ENCODE measurements at regions not wholly inside any gene's neighbourhood (a gene's known extent, or its start where the extent isn't known, plus 50 kb on each side); places are given as distances from the start of the nearest gene placed in this dataset.

DNA sequence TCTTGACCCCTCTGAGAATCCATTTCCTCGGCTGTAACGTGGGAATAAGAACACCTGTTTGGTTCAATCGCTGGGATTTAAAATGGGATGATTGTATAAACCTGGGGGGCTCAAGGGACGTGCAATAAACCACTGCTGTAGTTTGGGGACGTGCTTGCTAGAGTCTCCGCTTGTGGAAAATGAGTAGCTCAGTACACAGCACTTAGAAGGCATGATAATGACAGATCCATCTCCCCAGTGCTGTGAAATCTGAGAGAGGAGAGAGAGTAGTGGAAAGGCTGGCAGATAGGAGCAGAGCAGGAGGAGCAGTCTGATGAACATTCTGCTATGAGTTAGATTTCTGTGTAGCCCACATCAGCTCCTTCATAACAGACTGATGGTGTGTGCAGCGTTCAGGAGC lies 256.5 kb downstream of the MN1 start:
- DNase-seq = no peak

DNA sequence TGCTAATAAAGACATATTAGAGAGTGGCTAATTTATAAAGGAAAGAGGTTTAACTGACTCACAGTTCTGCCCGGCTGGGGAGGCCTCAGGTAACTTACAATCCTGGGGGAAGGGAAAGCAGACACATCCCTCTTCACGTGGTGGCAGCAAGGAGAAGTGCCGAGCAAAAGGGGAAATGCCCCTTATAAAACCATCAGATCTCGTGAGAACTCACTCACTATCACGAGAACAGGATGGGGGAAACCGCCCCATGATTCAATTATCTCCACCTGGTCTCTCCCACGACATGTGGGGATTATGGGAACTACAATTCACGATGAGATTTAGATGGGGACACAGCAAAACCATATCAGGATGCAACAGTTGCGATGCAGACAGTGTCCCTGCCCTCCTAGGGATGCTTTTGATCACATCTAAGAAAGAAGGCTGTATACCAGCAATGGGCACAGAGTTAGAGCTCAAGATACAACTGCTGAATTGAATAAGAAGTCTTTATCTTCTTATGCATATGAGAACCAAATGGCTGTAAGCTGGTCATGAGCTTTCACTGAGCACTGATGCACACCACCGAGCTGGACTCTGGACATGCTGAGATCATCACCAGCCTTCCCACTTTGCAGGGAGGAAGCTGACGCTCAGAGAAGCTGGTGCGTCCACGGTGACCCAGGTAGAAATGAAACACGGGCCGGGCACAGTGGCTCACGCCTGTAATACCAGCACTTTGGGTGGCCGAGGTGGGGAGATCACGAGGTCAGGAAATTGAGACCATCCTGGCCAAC lies 255.2 kb downstream of the MN1 start:
- DNase-seq = no peak

DNA sequence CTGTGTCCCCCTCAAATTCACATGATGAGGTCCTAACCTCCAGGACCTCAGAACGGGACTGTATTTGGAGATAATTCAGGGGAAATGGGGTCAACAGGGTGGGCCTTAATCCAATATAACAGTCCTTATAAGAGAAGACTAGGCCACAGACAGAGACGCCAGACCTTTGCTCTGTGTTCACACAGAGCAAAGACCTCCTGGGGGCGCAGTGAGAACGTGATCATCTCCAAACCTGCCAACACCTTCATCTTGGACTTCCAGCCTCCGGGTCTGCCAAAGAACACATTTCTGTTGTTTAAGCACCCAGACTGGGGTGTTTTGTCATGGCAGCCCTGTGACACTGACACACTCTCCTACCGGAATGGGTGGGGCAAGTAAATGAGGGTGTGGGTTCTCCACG lies 250.2 kb downstream of the MN1 start:
- no peak for DNase-seq

DNA sequence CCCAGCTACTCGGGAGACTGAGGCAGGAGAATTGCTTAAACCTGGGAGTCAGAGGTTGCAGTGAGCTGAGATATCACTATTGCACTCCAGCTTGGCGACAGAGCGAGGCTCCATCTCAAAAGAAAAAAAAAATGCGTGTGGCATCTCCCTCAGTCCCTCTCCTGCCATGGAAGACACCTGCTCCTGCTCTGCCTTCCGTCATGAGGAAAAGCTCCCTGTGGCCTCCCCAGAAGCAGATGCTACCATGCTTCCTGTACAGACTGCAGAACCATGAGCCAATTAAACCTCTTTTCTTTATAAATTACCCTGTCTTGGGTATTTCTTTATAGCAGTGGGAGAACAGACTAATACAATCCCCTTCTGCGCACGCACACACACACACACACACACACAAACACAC lies 249.4 kb downstream of the MN1 start:
- DNase-seq = no peak

DNA sequence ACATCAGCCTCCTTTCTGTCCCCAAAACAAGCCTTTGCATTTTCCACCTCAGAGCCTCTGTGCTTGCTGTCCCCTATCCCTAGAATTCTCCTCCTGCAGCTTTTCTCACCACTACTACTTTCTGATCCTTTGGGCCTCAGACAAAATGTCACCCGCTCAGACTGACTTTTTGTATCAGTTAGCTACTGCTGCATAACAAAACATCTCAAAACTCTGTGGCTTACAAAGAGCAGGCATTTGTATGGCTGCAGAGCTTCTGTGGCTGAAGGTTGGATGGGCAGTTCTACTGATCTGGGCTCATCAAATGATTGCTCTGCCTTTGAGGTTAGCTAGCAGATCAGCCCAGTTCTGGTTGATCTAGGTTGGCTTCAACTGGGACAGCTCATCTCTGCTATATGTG lies 248.7 kb downstream of the MN1 start:
- DNase-seq = no peak

DNA sequence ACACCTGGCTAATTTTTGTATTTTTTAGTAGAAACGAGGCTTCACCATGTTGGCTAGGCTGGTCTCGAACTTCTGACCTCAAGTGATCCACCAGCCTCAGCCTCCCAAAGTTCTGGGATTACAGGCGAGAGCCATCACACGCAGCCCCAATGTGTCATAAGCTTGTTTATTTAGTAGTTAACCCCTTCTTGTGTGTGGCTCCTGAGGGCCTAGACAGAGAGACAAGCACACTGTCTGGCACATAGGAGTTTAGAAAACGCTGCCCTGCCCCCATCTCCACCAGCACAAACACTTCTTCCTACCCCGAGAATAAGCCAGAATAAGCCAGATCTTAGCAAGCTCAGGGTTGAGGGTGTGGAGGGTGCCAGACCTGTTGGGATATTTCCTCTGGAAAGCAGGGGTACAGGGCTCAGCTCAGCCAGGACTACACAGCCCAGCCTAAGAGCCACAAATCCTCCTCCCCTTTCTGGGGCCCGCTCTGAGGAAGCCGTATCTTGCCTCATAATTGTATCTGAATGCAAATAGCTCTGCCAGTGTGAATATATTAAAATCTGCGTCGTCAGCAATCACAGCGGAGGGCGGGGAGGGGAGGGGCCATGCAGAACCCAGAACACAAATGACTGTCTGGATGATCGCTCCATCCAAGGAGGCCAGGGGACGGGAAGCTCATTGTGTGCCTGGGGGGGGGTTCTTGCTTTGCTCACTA lies 247.3 kb downstream of the MN1 start:
- DNase-seq = peak in 15 of 56 donors; percentile 3 to 50 (median 7)

DNA sequence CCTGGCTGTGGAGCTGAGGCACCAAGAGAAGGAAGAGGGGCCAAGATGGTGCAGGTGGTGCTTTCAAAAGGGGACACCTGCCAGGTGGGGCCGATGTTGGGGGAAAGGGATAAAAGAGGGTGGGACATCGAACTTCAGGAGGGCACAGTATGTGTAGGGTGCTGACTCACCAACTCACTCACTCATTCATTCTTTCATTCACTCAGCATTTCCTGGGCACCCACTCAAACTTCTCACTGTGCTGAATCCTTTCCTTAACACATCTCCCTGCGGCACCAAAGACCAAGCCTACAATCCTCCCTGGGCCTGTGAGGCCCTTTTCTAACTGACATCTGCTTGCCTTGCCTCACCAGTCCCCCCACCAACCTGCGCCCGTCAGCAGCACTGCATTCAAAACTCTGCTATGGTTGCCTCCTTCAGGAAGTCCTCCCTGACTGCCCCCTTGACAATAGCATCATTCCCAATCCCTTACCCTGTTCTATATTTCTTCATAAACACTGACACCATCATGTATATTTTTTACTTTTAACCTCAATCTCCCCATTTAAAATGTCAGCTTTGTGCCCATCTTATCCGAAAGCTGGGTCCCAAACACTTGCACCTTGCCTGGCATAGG lies 246.6 kb downstream of the MN1 start:
- DNase-seq = peak in 2 of 56 donors; percentile 3 to 5

DNA sequence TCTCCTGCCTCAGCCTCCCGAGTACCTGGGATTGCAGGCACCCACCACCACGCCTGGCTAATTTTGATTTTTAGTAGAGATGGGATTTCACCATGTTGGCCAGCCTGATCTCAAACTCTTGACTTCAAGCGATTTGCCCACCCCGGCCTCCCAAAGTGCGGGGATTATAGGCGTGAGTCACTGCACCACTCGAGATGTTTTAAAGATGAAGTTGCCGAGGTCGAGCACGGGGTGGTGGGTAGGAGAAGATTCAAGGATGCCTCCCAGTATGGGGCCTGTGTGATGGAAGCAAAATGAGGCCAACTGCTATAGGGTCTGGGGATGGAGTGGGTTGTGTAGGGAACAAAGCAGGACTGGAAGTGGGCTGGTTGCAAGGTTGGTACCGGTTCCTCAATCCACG lies 245.2 kb downstream of the MN1 start:
- no peak for DNase-seq

DNA sequence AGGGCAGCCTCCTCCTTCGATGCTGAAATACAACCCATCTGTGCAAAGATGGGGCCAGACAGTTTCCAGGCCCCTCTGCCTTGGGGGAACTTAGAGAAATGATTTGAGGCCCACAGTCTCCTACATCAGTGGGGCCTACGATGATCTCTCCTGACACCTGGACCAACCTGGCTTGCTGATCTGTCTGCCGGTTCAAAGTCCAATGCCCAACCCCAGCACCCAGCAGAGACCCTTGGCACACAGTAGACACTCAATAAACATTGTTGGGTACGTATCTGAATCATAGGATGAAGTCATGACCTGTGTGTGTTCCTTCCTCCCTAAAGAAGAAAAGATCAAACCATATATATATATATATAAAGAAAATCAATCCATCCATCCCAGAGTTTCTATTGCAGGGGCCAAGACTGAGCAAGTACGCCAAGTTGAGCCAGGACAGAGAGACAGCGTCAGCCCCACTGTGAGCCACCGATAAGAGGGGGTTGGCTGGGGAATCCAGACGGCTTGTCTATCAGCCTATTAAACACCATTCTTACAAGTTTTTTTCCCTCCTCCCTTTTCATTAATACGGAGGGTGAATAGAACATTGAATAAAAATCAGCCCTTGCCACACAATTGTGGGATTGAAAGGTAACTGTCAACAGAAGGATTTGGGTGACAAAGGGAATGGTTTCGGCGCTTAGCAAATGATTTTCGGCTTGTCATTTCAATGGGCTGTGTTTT lies 244.1 kb downstream of the MN1 start:
- no peak for DNase-seq

DNA sequence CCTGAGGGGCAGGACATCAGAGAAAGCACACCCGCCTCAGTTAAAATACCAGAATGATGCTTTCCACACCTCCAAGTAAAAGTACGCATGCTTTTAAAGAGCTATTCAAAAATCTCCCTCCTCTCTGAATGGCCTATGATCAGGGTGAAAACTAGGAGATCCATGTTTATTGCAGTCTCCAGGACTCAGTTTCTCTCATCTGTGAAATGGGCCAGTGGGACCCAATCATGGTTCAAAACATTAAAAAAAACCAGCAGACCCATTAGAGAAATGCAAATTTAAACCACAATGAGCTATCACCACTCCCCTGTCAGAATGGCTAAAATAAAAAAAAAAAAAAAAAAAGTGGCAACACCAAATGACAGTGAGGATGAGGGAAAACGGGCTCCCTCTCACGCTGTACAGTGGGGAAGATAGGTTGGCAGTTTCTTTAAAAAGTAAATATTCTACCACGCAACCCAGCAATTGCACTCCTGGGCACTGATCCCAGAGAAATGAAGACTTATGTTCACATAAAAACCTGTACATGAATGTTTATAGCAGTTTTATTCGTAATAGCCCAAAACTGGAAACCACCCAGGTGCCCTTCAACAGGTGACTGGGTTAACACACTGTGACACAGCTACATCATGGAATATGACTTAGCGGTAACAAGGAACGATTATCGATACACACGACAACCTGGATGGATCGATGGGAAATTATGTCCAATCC lies 242.7 kb downstream of the MN1 start:
- DNase-seq = no peak

DNA sequence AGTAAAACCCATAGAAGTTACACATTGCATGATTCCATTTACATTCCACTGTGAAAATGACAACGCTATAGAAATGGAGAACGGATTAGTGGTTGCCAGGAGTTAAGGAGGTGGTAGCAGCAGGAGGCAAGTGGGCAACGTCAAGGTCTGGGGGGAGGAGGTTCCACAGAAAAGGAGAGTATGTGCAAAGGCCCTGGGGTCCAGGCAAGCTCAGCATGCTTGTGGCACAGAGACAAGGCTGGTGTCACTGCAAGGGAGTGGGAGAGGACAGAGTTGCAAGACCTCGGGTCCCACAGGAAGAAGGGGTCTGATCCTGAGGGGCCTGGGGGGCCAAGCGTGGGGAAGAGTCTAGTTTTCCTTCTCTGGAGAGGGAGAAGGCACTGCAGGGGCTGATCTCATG lies 240.8 kb downstream of the MN1 start:
- no peak for DNase-seq

DNA sequence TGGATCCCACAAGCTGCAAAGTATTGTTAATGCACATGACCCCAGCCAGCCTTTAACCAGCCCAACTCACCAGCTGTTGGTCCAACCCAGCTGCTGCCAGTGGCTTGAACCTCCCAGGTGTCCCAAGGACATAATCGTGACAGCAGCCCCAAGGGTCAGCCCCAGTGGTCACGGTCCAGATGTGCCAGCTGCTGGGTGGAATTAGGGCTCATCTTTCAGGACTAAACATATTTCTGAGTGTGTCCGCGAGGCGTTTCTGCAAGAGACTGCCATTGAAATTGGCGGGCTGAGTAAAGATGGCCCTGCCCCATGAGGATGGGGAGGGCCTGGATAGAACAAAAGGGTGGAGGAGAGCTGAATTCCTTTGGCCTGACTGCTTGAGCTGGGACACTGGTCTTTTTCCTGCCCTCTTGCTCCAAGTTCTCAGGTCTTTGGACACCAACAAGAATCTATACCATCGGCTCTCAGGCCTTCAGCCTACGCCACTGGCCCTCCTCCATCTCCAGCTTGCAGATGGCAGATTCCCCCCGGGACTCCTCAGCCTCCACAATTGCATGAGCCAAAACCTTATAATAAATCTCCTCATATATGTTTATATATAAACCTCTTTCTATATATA lies 240.2 kb downstream of the MN1 start:
- no peak for DNase-seq

DNA sequence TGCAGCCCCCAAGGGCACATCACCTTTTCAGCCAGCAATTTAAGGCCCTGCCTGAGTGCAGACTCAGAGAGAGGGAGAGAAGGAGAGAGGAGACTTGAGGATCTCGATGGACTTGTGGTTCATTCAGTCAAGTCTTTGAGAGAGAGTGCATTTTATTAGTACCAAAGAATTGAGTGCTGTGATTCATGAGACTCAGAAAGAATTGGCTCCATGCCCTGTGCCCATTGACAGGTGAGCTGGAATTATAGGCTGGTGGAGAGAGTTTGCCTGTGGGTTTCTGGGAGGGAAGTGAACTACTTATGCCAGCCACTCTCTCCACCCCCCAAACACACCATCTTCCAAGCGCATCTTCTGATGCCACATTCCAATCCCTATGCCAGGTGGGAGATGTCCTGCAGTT lies 236.8 kb downstream of the MN1 start:
- DNase-seq = no peak

DNA sequence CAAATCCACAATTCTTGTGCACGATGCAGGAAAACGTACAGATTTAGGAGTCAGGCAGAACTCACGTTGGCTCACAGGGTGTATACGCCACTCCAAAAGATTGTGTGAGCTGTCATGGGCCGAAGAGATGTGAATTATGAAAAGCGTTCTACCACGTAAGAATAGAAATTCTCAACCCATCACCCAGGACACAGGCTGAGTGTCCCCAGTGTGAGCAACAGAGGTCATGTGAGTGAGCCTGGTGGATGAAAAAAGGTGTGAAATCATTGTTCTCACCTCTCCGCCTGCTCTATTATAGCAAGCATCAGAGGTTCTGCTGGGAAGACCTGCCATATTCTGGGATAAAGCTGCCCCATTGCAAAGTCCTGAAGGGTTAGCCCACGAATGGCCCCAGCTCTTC lies 235.0 kb downstream of the MN1 start:
- no peak for DNase-seq

DNA sequence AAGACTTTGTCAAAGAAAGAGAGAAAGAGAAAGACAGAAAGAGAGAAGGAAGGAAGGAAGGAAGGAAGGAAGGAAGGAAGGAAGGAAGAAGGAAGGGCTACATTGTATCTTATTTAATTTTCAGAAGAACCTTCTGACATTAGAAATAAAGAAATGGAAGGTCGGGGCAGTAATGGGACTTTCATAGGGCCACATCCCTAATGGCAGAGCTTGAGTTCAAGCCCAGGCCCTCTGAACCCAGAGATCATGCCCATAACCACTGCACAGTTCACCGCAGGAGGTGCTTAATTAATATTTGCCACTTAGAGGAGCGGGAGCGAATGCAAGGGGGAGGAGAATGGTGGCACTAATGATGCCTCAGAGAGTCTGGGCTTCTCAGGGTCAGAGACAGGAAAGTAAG lies 233.3 kb downstream of the MN1 start:
- DNase-seq = no peak

DNA sequence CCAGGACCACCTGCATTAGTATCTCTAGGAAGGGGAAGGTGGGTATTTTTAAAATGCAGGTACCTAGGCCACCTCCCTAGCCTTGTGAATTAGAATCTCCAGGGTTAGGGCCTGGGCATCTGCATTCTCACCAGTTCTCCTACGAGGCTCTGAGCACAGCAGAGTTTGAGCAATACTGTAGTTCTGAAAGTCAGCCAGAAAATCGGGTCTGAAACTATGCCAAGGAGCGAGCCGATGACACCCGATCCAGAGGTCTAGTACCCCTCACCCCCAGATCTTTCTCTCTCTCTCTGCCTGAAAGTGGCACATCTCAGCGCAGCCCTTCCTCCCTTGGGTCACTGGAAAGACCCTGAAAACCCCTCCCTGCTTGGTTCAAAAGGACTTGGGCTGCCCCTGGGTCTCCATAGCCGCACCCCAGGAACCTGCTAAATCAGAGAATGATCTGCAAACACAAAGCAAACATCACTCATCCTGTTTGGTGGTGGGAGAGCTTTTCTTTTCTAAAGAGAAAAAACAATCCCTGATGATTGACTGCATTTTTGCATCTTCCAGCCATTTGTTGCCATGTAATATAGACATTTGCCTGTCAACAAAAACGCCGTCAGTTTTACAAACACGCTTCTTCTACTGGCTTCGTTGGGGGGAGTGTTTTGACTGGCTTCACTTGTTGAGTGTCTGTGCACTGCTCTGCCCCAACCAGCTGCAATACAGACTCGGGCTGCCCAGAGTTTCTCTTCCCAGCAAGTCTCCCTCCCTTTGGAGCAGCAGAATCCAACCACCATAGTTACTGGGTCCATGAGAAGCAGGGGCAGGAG lies 229.9 kb downstream of the MN1 start:
- DNase-seq = no peak

DNA sequence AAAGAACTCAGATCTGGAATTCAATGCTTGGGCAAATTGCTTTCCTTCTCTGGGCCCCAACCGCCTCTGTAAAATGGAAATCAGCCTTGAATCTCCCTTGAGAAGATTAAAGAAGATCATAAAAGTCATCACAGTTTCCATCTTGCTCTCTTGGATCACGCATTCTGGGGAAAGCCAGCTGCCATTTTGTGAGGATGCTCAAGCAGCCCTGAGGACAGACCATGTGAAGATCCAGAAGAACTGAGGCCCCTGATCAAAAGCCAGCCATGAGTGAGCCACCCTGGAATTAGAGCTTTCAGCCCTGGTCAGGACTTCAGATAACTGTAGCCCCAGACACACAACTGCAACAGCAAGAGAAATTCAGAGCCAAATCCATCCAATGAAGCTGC lies 229.3 kb downstream of the MN1 start:
- no peak for DNase-seq

DNA sequence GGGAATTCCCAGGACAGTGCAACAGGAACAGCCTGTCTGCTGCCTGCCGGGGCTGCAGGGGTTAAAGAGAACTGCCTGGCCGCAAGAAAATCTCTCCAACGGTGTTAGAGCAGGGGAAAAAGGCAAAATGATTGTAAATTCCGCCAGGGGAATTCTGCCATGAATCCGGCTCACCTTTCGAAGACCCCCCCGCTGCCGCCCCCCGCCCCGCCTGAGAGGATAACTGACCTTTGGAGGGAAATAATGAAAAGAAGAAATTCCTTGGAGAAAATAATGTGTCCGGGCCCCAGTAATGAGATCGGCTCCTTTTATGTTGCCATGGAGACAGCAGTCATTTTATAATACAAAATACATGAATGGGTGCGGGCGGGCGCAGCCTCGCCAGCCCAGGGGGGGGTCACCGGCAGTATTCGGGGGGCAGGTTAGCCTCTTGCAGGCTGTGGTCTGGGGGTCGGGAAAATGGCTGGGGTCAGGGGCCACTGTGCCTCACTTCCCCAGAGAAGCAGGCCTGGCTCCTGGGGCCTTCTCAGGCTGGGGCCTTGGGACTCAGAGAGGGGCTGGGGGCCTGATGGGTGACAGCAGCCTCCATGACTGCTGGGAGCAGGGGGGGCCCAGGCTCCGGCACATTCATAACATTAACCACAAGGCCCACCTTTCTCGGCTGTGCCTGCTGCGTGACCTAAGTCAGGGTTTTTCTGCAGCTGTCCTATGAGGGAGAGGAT lies 228.1 kb downstream of the MN1 start:
- DNase-seq = peak in 6 of 56 donors; percentile 2 to 47 (median 10)

DNA sequence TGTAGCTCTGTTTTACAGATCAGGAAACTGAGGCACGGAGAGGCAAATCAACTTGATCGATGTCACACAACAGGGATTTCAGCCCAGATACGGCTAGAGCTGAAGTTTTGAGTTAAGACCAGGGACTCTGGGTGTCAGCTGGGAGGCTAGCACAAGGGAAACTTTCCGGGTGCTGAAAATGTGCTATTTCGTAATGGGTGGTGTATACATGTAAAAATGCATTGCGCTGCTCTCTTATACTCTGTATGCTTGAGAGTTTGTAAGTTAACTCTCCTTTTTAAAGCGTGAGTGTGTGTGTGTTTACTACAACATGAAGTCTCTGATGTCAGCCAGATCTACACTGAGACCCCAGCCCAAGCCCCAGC lies 227.6 kb downstream of the MN1 start:
- DNase-seq = no peak

Measured in nucleus accumbens (tissue), 56 donors.